Naive thymus-derived CD8-positive, alpha-beta T cell (primary cell): ENCODE measurements at regions not wholly inside any gene's neighbourhood (a gene's known extent, or its start where the extent isn't known, plus 50 kb on each side); places are given as distances from the start of the nearest gene placed in this dataset.

ENCODE experiments used
- ATAC-seq, 2 donors: fragments of 150-1000 bp; cut with Tn5 transposase in 1 of 2; sonication (Bioruptor Pico), chemical (Tn5 transposase) in 1 of 2; 1 replicate in 1 of 2; 2 replicates in 1 of 2; pipeline ENCODE4 v1.10.0; 2021; ENCODE audit warnings: mild to moderate bottlenecking in 2 of 2, moderate library complexity in 2 of 2
- POLR2A ChIA-PET: fragments of 350-600 bp; sonication (Branson Sonifier 250); formaldehyde crosslinking; loops from one replicate; lab custom pipeline; 2021; ENCODE audit warnings: antibody characterized with exemption; lab: Charles Lee
- DNase-seq, 10 donors: peaks; one replicate each; pipeline versions ENCODE4 v3.0.0 to v3.0.0-alpha.2; 2020 to 2022
- H3K27ac Mint-ChIP-seq, 10 donors: one replicate each; pipeline ENCODE4 v1.8.0; 2020 to 2022; ENCODE audit warnings: mild to moderate bottlenecking in 10 of 10, mixed read lengths in 10 of 10, moderate library complexity in 4 of 10, inconsistent platforms in 1 of 10
- H3K27me3 Mint-ChIP-seq, 5 donors: one replicate each; pipeline ENCODE4 v1.8.0; 2021 to 2022; ENCODE audit warnings: mixed read lengths in 5 of 5
- H3K36me3 Mint-ChIP-seq, 3 donors: one replicate each; pipeline ENCODE4 v1.8.0; 2020 to 2022; ENCODE audit warnings: mixed read lengths in 3 of 3, mild to moderate bottlenecking in 2 of 3, inconsistent platforms in 1 of 3
- H3K4me1 Mint-ChIP-seq, 4 donors: one replicate each; pipeline ENCODE4 v1.8.0; 2021 to 2022; ENCODE audit warnings: mixed read lengths in 4 of 4
- H3K4me3 Mint-ChIP-seq, 10 donors: one replicate each; pipeline ENCODE4 v1.8.0; 2020 to 2022; ENCODE audit warnings: mild to moderate bottlenecking in 10 of 10, mixed read lengths in 10 of 10, moderate library complexity in 6 of 10, inconsistent platforms in 1 of 10
- H3K9me3 Mint-ChIP-seq, 9 donors: one replicate each; pipeline ENCODE4 v1.8.0; 2020 to 2022; ENCODE audit warnings: mixed read lengths in 9 of 9, mild to moderate bottlenecking in 3 of 9, inconsistent platforms in 1 of 9, moderate library complexity in 1 of 9

- H3K27me3 Mint-ChIP-seq, result peaks cover 0 to 1% (median 0%) of the 10 kb centered on the region in 5 donors
- no peak overlapping the region for H3K27ac Mint-ChIP-seq
- POLR2A ChIA-PET, result no interaction called here
- peaks cover 0 to 33% (median 17%) of the 10 kb centered on the region in 9 donors for H3K9me3 Mint-ChIP-seq
- H3K4me1 Mint-ChIP-seq, result no peaks in the 10 kb centered on the region
- no peak overlapping the region for H3K4me3 Mint-ChIP-seq
- no peak for ATAC-seq
- peaks cover 0 to 13% (median 0%) of the 10 kb centered on the region in 3 donors for H3K36me3 Mint-ChIP-seq
- DNase-seq, result no peak
Observed at GRCh38 chr10:61332581-61332980, 120.6 kb downstream of the TMEM26 start.

GRCh38 chr10:61330669-61331068 lies 122.5 kb downstream of the TMEM26 start:
- Mint-ChIP-seq H3K9me3 (peaks cover 0 to 33% (median 15%) of the 10 kb centered on the region in 9 donors), H3K4me1 (no peaks in the 10 kb centered on the region), H3K27ac (no peak overlapping the region), H3K27me3 (peaks cover 0 to 1% (median 0%) of the 10 kb centered on the region in 5 donors), H3K36me3 (peaks cover 0 to 13% (median 0%) of the 10 kb centered on the region in 3 donors), H3K4me3 (no peak overlapping the region)
- DNase-seq (no peak), ATAC-seq (no peak)
- POLR2A ChIA-PET, result no interaction called here

- H3K27ac Mint-ChIP-seq, result no peak overlapping the region
- peaks cover 0 to 31% (median 14%) of the 10 kb centered on the region in 9 donors for H3K9me3 Mint-ChIP-seq
- POLR2A ChIA-PET, result no interaction called here
- no peaks in the 10 kb centered on the region for H3K4me1 Mint-ChIP-seq
- ATAC-seq (no peak), DNase-seq (no peak)
- H3K27me3 Mint-ChIP-seq, result peaks cover 0 to 5% (median 0%) of the 10 kb centered on the region in 5 donors
- H3K4me3 Mint-ChIP-seq, result no peak overlapping the region
- H3K36me3 Mint-ChIP-seq, result peaks cover 0 to 13% (median 0%) of the 10 kb centered on the region in 3 donors
Observed at GRCh38 chr10:61329854-61330253, 123.3 kb downstream of the TMEM26 start.

- DNase-seq, result no peak
- Mint-ChIP-seq H3K27me3 (peaks cover 0 to 7% (median 0%) of the 10 kb centered on the region in 5 donors), H3K4me3 (no peak overlapping the region), H3K27ac (no peak overlapping the region), H3K36me3 (peaks cover 0 to 8% (median 0%) of the 10 kb centered on the region in 3 donors), H3K4me1 (no peaks in the 10 kb centered on the region), H3K9me3 (peaks cover 0 to 26% (median 11%) of the 10 kb centered on the region in 9 donors)
- no peak for ATAC-seq
- POLR2A ChIA-PET, result no interaction called here
Observed at GRCh38 chr10:61325223-61325960, 127.8 kb downstream of the TMEM26 start.

- H3K4me1 Mint-ChIP-seq, result no peaks in the 10 kb centered on the region
- H3K4me3 Mint-ChIP-seq, result no peak overlapping the region
- DNase-seq (no peak), ATAC-seq (no peak)
- H3K27ac Mint-ChIP-seq, result no peak overlapping the region
- H3K36me3 Mint-ChIP-seq, result no peaks in the 10 kb centered on the region
- peaks cover 0 to 10% (median 3%) of the 10 kb centered on the region in 9 donors for H3K9me3 Mint-ChIP-seq
- H3K27me3 Mint-ChIP-seq, result peaks cover 0 to 7% (median 0%) of the 10 kb centered on the region in 5 donors
- POLR2A ChIA-PET, result no interaction called here
Observed at GRCh38 chr10:61323726-61324125, 129.5 kb downstream of the TMEM26 start.

GRCh38 chr10:61321041-61321857 lies 131.9 kb downstream of the TMEM26 start:
- H3K27ac Mint-ChIP-seq, result no peak overlapping the region
- no peaks in the 10 kb centered on the region for H3K36me3 Mint-ChIP-seq
- H3K27me3 Mint-ChIP-seq, result peaks cover 0 to 7% (median 0%) of the 10 kb centered on the region in 5 donors
- DNase-seq (no peak), ATAC-seq (no peak)
- no peak overlapping the region for H3K4me3 Mint-ChIP-seq
- no peaks in the 10 kb centered on the region for H3K9me3 Mint-ChIP-seq
- no peaks in the 10 kb centered on the region for H3K4me1 Mint-ChIP-seq
- POLR2A ChIA-PET, result no interaction called here

- POLR2A ChIA-PET, result no interaction called here
- H3K4me3 Mint-ChIP-seq, result no peak overlapping the region
- no peaks in the 10 kb centered on the region for H3K9me3 Mint-ChIP-seq
- H3K36me3 Mint-ChIP-seq, result peaks cover 0 to 3% (median 0%) of the 10 kb centered on the region in 3 donors
- DNase-seq (no peak), ATAC-seq (no peak)
- peaks cover 0 to 5% (median 0%) of the 10 kb centered on the region in 5 donors for H3K27me3 Mint-ChIP-seq
- no peaks in the 10 kb centered on the region for H3K4me1 Mint-ChIP-seq
- H3K27ac Mint-ChIP-seq, result no peak overlapping the region
Observed at GRCh38 chr10:61320257-61320587, 133.0 kb downstream of the TMEM26 start.

- POLR2A ChIA-PET, result no interaction called here
- Mint-ChIP-seq H3K9me3 (no peaks in the 10 kb centered on the region), H3K4me1 (peaks cover 0 to 2% (median under 1%) of the 10 kb centered on the region in 4 donors), H3K36me3 (peaks cover 0 to 3% (median 0%) of the 10 kb centered on the region in 3 donors), H3K4me3 (no peak overlapping the region), H3K27me3 (no peaks in the 10 kb centered on the region), H3K27ac (no peak overlapping the region)
- ATAC-seq (no peak), DNase-seq (no peak)
Observed at GRCh38 chr10:61319386-61320256, 133.6 kb downstream of the TMEM26 start.

GRCh38 chr10:61318429-61318828 lies 134.8 kb downstream of the TMEM26 start:
- Mint-ChIP-seq H3K9me3 (no peaks in the 10 kb centered on the region), H3K4me1 (peaks cover 7 to 13% (median 10%) of the 10 kb centered on the region in 4 donors), H3K27ac (no peak overlapping the region), H3K4me3 (no peak overlapping the region), H3K27me3 (no peaks in the 10 kb centered on the region), H3K36me3 (peaks cover 0 to 3% (median 0%) of the 10 kb centered on the region in 3 donors)
- ATAC-seq (no peak), DNase-seq (no peak)
- POLR2A ChIA-PET, result no interaction called here

- POLR2A ChIA-PET, result no interaction called here
Observed at GRCh38 chr10:61317706-61318105, 135.5 kb downstream of the TMEM26 start.

GRCh38 chr10:61316676-61317265 lies 136.4 kb downstream of the TMEM26 start:
- Mint-ChIP-seq H3K36me3 (peaks cover 0 to 3% (median 0%) of the 10 kb centered on the region in 3 donors), H3K9me3 (peaks cover 0 to 3% (median 0%) of the 10 kb centered on the region in 9 donors), H3K4me3 (no peak overlapping the region), H3K4me1 (peaks cover 7 to 15% (median 12%) of the 10 kb centered on the region in 4 donors), H3K27me3 (no peaks in the 10 kb centered on the region), H3K27ac (no peak overlapping the region)
- DNase-seq (no peak), ATAC-seq (no peak)
- POLR2A ChIA-PET, result no interaction called here

More at GRCh38 chr10:61317706-61318105, 135.5 kb downstream of the TMEM26 start:
- Mint-ChIP-seq H3K36me3 (peaks cover 0 to 3% (median 0%) of the 10 kb centered on the region in 3 donors), H3K27ac (no peak overlapping the region), H3K27me3 (no peaks in the 10 kb centered on the region), H3K4me3 (no peak overlapping the region), H3K9me3 (no peaks in the 10 kb centered on the region), H3K4me1 (peaks cover 7 to 15% (median 12%) of the 10 kb centered on the region in 4 donors)
- no peak for DNase-seq
- ATAC-seq, result no peak

- Mint-ChIP-seq H3K27me3 (no peaks in the 10 kb centered on the region), H3K9me3 (peaks cover 0 to 10% (median 0%) of the 10 kb centered on the region in 9 donors), H3K27ac (peak overlapping the region in 1 of 10 donors; percentile 1), H3K36me3 (peaks cover 0 to 3% (median 0%) of the 10 kb centered on the region in 3 donors), H3K4me1 (peaks cover 7 to 15% (median 12%) of the 10 kb centered on the region in 4 donors), H3K4me3 (no peak overlapping the region)
- POLR2A ChIA-PET, result no interaction called here
- no peak for ATAC-seq
- DNase-seq, result no peak
Observed at GRCh38 chr10:61314273-61314672, 138.9 kb downstream of the TMEM26 start.
